MM.1S (cell line): ENCODE measurements at regions not wholly inside any gene's neighbourhood (a gene's known extent, or its start where the extent isn't known, plus 50 kb on each side); places are given as distances from the start of the nearest gene placed in this dataset.

Experiments
- EZH2 ChIP-seq: fragments of 300-600 bp; sonication (generic); optimal IDR thresholded peaks from 2 replicates; pipeline ENCODE3; 2017; ENCODE audit warnings: low read depth, mild to moderate bottlenecking, antibody characterized with exemption, low read length, mixed read lengths
- EZH2phosphoT487 ChIP-seq: fragments of 300-600 bp; sonication (generic); IDR thresholded peaks from 2 replicates; pipeline ENCODE4 v1.6.1; 2018; ENCODE audit warnings: antibody characterized with exemption, low read length
- TF ChIP-seq, protein P1 (sequence below): fragments of 300-600 bp; sonication (generic); IDR thresholded peaks from 2 replicates; pipeline ENCODE4 v1.5.1; 2016; ENCODE audit warnings: antibody characterized with exemption, low read length, mixed read lengths

DNA sequence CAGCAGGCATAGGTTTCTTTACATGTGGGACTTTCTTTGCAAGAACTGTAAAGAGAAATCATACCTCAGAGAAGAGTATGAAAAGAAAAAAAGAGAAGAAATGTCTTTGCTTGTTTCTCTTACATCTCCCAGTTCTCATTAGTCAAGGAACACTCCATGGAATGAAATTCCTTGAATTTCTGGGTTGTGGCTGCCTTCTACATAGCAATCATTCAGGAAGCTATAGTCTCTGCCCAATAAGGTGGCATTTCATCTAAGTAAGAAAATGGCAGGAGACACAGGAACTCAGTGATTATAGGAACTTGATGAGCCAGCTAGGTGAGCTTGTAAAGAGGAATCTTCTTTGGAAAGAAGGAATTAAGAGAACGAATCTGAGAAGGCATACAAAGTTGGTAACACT is 197.0 kb upstream of the FKBP1C start:
- TF ChIP-seq, protein P1, sequence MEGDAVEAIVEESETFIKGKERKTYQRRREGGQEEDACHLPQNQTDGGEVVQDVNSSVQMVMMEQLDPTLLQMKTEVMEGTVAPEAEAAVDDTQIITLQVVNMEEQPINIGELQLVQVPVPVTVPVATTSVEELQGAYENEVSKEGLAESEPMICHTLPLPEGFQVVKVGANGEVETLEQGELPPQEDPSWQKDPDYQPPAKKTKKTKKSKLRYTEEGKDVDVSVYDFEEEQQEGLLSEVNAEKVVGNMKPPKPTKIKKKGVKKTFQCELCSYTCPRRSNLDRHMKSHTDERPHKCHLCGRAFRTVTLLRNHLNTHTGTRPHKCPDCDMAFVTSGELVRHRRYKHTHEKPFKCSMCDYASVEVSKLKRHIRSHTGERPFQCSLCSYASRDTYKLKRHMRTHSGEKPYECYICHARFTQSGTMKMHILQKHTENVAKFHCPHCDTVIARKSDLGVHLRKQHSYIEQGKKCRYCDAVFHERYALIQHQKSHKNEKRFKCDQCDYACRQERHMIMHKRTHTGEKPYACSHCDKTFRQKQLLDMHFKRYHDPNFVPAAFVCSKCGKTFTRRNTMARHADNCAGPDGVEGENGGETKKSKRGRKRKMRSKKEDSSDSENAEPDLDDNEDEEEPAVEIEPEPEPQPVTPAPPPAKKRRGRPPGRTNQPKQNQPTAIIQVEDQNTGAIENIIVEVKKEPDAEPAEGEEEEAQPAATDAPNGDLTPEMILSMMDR: no peak
- TF ChIP-seq EZH2phosphoT487 (no peak), EZH2 (no peak)
